ENCODE measurements at regions not wholly inside any gene's neighbourhood (a gene's known extent, or its start where the extent isn't known, plus 50 kb on each side); places are given as distances from the start of the nearest gene placed in this dataset.

DNA sequence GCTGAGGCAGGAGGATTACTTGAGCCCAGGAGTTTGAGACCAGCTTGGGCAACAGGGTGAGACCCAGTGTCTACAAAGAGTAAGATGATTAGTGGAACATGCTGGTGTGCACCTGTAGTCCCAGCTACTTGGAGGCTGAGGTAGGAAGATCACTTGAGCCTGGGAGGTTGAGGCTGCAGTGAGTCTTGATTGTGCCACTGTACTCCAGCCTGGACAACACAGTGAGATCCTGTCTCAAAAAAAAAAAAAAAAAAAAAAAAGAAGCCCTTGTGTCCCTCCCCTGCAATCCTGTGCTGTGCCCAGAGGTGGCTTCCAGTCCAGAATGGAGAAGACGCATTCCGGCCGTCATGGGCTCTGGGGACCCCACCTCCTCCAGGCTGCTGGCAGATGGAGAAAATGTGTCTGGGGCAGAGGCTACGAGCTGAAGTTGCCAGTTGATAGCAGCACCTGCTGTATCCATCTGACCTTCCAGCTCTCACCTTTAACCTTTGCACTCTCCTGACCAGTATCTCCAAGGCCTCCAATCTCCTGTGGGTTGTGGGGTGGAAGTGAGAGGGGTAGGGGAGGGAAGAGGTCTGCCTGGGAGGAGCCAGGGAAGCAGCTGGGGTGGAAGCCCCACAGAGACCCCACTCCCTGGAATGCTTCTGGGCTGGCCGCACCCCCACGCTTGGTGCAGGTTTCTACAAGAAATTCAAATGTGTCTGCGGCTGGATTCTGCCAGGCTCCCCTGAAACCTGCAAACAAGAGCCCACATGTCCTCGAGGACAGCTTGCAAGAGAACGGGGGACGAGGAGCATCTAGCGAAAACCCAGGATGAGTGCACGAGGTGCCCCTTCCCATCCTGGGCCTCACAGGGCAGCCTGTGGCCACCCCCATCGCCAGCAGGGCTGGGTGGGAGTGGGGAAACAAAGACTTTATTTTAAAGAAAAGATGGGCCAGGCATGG is 148.3 kb upstream of the IER5L start:
- no peak overlapping the region for H3K4me3 Mint-ChIP-seq (ENCODE audit: unreplicated experiment)
- intact Hi-C loops (cut with micrococcal nuclease) = no loop called here
- CTCF ChIA-PET = interaction anchor here (0.6 to 1.4 kb wide), 3 partner anchors 50 to 1373 kb away, joined by 3 to 5 read pairs (median 4); no protein-coding TSS in a partner anchor

DNA sequence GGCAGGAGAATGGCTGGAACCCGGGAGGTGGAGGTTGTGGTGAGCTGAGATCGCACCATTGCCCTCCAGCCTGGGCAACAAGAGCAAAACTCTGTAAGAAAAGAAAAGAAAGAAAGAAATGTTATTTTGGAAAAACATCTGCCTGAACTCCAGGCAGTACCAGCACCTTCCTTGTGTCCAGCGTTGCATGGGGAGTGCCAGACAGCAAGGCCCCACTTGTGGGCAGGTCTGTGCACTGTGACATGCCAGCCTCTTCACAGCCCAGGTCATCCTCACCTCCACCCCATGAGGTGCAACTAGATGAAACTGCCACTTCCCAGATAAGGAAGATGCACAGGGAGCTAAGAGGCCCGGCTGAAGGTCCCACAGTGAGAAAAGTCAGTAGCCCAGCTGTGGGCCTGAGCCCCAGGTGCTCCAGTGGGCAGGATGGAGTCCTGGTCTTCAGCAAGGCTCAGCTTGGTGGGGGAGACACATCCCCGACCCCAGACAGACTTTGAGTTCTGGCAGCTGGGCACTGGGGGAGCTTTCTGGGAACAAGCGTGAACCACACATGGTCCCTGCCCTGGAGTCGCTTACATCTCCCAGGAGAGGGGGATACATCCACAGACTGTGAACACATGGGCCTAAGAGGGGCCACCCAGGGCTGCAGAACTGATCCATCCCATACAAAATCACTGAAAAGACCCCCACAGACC is 146.9 kb upstream of the IER5L start:
- DNase-seq (ENCODE audit: unreplicated experiment) = no peak
- H3K27me3 Mint-ChIP-seq (ENCODE audit: insufficient read depth, unreplicated experiment) = no peaks in the 10 kb centered on the region
- TF ChIP-seq, protein P1, sequence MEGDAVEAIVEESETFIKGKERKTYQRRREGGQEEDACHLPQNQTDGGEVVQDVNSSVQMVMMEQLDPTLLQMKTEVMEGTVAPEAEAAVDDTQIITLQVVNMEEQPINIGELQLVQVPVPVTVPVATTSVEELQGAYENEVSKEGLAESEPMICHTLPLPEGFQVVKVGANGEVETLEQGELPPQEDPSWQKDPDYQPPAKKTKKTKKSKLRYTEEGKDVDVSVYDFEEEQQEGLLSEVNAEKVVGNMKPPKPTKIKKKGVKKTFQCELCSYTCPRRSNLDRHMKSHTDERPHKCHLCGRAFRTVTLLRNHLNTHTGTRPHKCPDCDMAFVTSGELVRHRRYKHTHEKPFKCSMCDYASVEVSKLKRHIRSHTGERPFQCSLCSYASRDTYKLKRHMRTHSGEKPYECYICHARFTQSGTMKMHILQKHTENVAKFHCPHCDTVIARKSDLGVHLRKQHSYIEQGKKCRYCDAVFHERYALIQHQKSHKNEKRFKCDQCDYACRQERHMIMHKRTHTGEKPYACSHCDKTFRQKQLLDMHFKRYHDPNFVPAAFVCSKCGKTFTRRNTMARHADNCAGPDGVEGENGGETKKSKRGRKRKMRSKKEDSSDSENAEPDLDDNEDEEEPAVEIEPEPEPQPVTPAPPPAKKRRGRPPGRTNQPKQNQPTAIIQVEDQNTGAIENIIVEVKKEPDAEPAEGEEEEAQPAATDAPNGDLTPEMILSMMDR (IDR thresholded peaks at IDR 0.05; ENCODE audit: unreplicated experiment) = no peak
- H3K27ac Mint-ChIP-seq (ENCODE audit: low read depth, unreplicated experiment) = no peak overlapping the region
- no peak overlapping the region for H3K4me3 Mint-ChIP-seq (ENCODE audit: unreplicated experiment)
- H3K4me1 Mint-ChIP-seq (ENCODE audit: insufficient read depth, unreplicated experiment) = peaks cover 10% of the 10 kb centered on the region
- CTCF ChIA-PET = interaction anchor here (1.4 kb wide), 1 partner anchor 151 kb away, joined by 4 read pairs; no protein-coding TSS in a partner anchor
- intact Hi-C loops (cut with micrococcal nuclease) = no loop called here
- BruUV-seq (replicated peaks) = no TSS peak
- POLR2A ChIA-PET = interaction anchor here (0.6 to 0.9 kb wide), 2 partner anchors 35 to 147 kb away, joined by 3 to 4 read pairs; partner anchors contain the start of gene IER5L
- H3K9me3 Mint-ChIP-seq (ENCODE audit: unreplicated experiment) = no peaks in the 10 kb centered on the region
- no peaks in the 10 kb centered on the region for H3K36me3 Mint-ChIP-seq (ENCODE audit: insufficient read depth, unreplicated experiment)

More for the DNA sequence above, 148.3 kb upstream of the IER5L start:
- POLR2A ChIA-PET = interaction anchor here (0.7 kb wide), 1 partner anchor 149 kb away, joined by 3 read pairs; the partner anchor contains the start of gene IER5L
- Mint-ChIP-seq H3K27ac (ENCODE audit: low read depth, unreplicated experiment) (no peak overlapping the region), H3K36me3 (ENCODE audit: insufficient read depth, unreplicated experiment) (no peaks in the 10 kb centered on the region), H3K9me3 (ENCODE audit: unreplicated experiment) (peaks cover 6% of the 10 kb centered on the region), H3K4me1 (ENCODE audit: insufficient read depth, unreplicated experiment) (no peaks in the 10 kb centered on the region), H3K27me3 (ENCODE audit: insufficient read depth, unreplicated experiment) (no peaks in the 10 kb centered on the region)
- TF ChIP-seq, protein P1 (IDR thresholded peaks at IDR 0.05; ENCODE audit: unreplicated experiment) = no peak
- BruUV-seq (replicated peaks) = no TSS peak
- DNase-seq (ENCODE audit: unreplicated experiment) = no peak

DNA sequence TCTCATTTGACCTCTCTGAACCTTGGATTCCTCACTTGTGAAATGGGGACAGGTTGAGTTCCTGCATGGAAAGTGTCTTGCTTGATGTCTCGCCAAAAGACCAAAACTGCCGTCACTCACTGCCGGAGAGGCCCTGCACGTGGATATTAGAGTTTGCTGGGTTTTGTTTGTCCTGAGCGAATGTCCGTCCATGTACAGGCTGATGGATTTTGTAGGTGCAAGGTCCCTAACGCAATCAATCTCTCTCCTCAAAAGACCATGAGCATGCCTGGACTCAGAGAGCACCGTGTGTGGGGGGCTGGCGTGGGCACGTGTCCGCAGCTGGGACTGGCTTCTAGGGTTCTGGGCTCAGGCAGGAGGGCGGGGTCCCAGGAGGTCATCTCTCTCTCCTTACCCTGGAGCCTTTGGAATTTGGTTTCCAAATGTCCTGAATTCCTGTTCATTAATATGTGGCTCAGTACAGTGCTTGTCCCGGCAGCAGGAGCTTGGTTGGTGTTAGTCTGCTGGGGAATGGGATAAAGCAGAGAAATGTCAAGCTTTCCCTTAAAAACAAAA is 146.0 kb upstream of the IER5L start:
- H3K4me1 Mint-ChIP-seq (ENCODE audit: insufficient read depth, unreplicated experiment) = peaks cover 10% of the 10 kb centered on the region
- ChIA-PET CTCF (interaction anchor here (0.6 kb wide), 1 partner anchor 141 kb away, joined by 3 read pairs; no protein-coding TSS in a partner anchor), POLR2A (interaction anchor here (0.6 to 0.9 kb wide), 3 partner anchors 146 to 291 kb away, joined by 3 to 5 read pairs (median 3); partner anchors contain the start of gene IER5L)
- intact Hi-C loops (cut with micrococcal nuclease) = no loop called here
- no peak overlapping the region for H3K27ac Mint-ChIP-seq (ENCODE audit: low read depth, unreplicated experiment)
- no peaks in the 10 kb centered on the region for H3K9me3 Mint-ChIP-seq (ENCODE audit: unreplicated experiment)
- BruUV-seq (replicated peaks) = no TSS peak
- no peak for DNase-seq (ENCODE audit: unreplicated experiment)
- H3K27me3 Mint-ChIP-seq (ENCODE audit: insufficient read depth, unreplicated experiment) = no peaks in the 10 kb centered on the region
- TF ChIP-seq, protein P1 (IDR thresholded peaks at IDR 0.05; ENCODE audit: unreplicated experiment) = no peak
- no peaks in the 10 kb centered on the region for H3K36me3 Mint-ChIP-seq (ENCODE audit: insufficient read depth, unreplicated experiment)
- H3K4me3 Mint-ChIP-seq (ENCODE audit: unreplicated experiment) = no peak overlapping the region

Data from MCF 10A (cell line).